HCEC 1CT (cell line): ENCODE measurements at regions not wholly inside any gene's neighbourhood (a gene's known extent, or its start where the extent isn't known, plus 50 kb on each side); places are given as distances from the start of the nearest gene placed in this dataset.

Experiments used
- DNase-seq: peaks from one replicate; pipeline ENCODE4 v3.0.0-alpha.2; 2017

DNA sequence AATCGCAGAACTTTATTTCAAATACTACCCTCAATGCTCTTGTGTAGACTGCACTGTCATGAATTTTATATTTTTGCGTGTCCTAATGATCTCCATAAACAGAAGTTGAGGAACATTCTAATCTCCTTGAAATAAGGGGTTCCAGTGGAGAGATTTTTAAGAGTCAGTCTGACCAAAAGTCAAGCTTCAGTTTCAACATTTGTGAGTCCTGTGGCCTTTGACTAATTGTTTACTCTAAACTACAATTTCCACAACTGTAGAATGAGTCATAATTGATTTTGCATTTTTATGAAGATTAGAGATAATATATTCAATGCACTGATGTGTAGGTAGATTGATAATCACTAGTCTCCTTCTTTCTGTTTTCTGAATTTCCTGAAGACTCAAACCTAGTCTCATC, 720.3 kb upstream of the ID2 start:
- DNase-seq = no peak

DNA sequence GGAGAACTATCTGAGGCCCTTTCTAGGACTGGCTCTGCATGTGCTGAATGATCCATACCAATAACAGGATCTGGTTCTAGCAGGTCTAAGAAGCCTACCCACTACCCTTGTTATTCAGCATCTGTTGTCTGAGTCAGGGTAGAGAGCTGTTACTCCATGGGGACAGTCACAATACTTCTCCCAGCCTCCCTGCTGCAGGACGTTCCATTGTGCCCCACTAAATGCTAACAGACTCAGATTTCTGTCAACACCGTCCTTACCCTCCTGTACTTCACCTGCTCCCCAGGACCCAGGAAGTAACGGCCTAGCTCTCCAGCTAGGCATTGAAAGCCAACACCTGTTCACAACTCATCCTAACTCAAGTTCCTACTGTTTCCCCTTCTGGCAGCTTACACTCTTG, 719.7 kb upstream of the ID2 start:
- no peak for DNase-seq

DNA sequence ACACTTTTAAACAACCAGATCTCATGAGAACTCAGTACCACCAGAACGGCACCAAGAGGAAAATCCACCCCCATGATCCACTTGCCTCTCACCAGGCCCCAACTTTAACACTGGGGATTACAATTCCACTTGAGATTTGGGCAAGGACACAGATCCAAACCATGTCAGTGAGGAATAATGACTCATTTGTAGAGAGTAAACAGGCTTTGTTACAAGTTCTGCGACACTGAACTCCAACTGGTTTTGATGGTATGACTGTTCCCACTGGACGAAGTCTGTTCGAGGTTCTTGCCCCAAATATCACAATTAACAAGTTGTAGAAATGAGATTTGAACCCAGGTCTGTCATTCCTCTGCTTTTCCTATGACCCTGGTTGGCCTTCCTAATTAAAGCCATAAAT, 718.1 kb upstream of the ID2 start:
- DNase-seq = no peak

DNA sequence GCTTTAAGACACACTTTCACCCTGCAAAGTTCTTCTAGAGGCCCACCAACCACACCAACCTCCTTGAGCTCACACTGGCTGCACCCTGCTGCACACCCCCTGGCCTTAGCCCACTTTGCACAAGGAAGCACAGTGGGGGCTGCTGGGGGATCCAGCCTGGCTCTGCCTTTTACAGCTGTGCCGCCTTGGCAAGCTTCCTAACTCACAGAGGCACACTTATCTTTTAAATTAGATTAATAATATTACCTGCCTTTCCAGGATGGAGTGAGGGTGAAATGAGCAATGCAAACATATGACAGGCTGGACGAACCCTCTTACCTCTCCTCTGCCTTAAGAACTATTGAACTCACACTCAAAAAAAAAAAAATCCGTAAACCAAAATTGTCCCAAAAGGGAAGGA, 715.8 kb upstream of the ID2 start:
- DNase-seq = no peak

DNA sequence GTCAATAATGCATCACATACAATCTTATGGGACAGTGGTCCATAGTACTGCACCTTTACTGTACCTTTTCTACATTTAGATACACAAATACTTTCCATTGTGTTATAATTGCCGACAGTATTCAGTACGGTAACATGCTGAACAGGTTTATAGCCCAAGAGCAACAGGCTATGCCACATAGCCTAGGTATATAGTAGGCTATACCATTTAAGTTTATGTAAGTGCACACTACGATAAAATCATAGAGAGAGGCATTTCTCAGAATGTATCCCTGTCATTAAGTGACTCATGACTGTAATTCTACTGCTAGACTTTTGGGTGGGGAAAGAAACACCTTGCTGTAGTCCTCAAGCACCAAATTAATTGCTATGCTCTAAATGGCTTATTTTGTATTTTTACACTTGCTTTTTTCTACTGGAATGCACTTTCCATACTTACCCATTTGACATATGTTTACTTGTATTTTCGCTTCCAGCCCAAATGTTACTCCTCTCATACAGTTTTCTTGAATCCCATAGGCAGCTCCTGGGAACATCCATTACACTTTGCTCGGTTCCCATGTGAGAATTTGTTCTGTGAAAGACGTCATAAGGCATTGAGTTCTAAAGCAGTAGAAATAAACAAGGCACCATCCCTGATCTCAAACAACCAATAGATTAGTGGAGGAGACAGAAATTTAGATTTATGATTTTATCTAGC, 714.0 kb upstream of the ID2 start:
- no peak for DNase-seq

DNA sequence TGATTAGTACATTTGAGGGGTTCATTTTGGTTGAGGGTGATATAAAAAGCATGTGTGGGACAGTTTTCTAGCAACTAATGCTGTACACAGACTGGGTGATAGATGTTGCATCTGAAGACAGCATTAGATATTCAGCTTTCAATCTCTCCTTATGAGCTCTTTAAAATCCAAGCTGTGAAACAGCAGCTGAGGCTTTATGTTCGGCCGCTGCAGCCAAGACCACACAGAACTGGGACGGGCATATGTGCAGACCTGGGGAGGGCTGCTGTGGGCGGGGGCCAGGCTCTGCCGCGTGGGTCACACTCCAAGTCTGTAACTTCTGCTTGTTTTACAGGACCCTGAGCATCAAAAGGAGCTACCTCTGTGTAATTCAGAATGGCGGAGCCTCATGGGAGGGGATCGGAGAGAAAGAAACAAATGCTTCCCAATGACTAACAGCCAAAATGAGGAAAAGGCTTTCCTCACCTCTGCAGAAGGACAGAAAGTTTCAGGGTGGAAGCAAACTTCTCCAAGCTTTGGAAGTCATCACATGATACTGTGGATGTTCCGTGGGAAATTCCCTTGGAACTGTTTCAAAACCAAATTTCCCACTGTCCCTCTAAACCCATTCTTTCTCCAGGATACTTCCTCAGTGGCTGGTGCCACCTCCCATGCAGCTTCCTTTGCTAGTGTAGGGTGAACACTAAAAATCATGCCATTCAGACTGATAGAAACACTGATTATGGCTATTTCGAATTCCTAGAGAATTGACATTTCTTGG, 711.9 kb upstream of the ID2 start:
- DNase-seq = no peak

DNA sequence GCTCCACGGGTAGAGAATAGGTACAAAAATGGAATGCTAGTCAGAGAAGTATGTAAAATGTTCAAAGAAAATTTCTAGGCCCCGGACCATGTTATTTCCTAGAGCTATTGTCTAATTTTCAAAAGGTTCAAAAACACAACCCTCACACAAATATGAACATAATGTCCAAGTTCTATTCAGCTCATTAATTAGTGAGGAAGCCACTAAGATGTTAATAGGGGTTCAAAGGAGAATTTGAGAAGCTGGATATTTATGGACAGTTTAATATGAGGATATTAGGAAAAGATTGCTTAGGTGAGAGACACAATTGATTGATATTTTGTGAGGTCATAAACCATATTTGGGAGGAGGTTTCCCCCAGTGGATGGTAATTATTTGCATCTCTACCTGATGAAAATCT, 710.6 kb upstream of the ID2 start:
- no peak for DNase-seq

DNA sequence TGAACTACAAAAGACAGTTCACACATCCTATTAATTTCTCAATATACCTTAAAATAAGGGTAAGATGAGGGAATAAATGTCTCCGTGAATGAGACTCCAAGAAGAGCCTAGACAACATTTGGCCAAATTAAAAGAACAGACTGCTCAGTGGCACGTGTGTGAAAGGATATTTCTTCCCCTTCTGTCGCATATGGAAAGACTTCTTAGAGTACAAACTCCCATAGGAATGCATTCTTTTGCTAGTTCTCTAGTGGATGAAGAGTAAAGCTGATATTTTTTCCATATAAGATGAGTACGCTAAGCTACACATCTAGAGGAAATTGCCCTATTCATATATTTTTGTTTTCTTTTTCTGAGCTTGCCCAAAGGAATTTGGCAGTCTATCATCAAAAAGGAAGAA, 710.0 kb upstream of the ID2 start:
- no peak for DNase-seq

DNA sequence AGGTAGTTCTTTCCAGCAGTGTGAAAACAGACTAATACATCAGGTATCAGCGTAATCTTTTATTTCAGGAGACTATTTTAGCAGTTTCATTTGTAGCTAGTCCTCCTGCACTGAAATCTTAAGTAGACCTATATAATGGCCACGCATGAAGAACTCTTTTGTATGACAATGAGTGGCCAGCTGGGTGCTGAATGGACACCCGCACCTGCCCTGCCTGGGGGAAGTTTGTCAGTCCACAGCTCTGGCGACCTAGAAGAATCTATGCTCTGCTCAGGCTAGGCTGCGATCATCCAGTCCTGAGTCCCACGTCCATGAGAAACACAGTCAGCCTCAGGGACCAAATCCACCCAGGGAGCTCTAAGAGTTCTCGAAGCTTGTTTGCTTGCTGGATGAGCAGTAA, 709.2 kb upstream of the ID2 start:
- no peak for DNase-seq

DNA sequence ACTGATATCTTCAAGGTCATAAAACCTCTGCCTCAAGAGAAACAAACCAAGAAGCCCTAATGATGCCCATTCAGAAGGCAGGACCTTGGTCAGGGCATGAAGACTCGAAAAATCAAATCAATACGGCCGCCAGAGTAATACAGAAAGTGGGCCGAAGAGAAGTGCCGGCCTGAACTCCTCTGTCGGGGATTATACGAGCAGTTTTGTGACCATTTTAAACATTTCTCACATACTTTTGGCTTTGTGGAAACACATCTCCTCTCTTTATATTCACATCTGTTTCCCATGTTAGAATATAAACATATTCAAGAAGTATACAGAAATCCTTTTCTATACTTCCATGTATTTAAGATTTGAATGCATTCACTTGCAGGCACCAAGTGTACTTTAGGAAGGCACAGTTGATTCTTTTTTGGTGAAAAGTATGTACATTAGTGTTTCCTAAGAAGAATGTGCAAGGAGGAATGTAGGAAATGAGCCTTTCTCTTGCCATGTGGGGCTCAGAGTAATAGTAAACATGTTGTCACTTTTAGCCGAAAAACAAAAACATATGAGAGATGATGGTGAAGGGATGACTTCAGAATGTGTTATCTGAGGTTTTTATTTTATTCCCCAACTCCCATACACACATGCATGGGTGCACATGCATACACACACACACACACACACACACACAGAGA, 707.9 kb upstream of the ID2 start:
- no peak for DNase-seq

DNA sequence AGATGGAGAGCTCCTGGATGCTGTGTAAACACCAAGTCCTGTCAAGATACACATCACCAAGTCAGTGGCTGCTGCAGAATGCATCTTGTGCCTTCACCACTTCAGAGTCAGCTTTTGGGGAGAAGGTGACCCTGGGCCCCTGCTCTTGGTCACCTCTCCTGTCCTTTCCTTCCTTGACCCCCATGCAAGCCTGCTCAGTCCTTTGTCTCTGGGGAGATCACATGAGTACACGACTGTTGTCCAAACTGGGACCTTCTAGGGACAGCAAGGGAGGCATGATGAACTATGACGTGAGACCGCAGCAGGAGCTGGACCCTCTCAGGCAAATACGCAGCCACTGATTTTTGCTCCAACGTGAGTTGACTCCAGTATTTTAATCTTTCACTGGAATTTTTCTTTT, 706.9 kb upstream of the ID2 start:
- no peak for DNase-seq

DNA sequence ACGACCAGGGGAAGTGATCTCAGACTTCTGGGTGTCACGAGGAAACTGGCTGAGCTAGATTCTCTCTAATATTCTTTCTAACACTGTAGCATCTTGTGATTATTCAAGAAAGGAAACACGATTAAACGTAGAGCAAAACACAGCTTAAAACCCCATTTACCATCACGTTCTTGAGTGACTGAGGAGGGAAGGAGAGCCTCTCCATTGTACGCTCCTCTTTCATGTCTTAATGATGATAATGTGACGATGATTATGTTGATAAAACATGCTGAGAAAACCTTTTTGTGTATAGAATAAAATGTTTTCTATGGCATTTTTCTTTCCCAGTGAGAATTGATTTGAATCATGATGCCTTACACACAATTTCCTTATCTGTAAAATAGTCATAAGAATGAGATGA, 705.6 kb upstream of the ID2 start:
- no peak for DNase-seq

DNA sequence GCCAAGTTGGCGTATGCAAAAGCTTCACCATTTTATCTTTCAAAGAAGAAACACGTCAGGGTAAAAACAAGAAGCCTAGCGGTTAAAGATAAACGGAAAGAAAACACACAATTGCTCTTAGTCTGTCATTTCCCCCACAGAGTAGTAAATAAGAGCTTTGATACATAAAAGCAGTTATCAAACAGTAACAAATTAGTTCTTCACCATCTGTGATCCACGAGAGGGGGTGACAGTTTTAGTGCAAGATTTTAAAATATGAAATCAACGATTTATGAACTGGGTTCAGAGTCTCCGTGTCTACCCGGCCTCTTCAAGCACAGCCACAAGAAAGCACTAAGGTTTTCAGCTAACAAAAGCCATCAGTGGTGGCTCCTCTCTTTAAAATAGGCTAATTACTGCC, 703.9 kb upstream of the ID2 start:
- DNase-seq = no peak

DNA sequence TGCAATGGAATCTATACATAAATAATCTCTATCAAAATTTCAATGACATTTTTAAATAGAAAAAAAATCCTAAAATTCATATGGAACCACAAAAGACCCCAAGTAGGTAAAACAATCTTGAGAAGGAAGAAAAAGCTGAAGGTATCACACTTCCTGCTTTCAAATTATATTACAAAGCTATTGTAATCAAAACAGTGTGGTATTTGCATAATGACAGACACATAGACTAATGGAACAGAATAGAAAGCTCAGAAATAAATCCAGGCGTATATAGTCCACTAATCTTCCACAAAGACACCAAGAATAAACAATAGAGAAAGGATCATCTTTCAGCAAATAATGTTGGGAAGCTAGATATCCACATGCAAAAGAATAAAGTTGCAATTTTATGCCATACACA, 699.8 kb upstream of the ID2 start:
- DNase-seq = no peak

DNA sequence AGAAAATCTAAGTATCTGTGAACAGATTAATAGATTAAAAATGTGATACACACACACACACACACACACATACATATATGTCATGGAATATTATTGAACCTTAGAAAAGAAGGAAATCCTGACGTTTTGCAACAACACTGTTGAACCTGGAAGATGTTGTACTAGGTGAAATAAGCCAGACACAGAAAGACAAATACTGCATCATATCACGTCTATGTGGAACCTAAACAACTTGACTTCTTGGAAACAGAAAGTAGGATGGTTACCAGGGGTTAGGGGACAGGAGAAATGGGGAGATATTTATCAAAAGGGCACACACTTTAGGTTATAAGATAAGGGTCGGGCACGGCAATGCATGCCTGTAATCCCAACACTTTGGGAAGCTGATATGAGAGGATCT, 698.4 kb upstream of the ID2 start:
- no peak for DNase-seq

DNA sequence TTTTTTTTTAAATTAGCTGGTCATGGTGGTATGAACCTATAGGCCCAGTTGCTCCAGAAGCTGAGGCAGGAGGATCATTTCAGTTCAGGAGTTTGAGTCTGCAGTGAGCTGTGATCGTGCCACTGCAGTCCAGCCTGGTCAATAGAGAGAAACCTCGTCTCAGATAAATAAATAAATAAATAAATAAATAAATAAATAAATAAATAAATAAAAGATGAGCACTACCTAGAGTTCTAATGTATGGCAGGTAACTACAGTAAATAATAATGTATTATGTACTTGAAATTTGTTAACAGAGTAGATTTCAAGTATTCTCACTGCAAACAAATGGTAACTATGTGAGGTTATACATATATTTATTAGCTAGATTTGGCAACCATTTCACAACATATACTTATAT, 697.9 kb upstream of the ID2 start:
- DNase-seq = no peak

DNA sequence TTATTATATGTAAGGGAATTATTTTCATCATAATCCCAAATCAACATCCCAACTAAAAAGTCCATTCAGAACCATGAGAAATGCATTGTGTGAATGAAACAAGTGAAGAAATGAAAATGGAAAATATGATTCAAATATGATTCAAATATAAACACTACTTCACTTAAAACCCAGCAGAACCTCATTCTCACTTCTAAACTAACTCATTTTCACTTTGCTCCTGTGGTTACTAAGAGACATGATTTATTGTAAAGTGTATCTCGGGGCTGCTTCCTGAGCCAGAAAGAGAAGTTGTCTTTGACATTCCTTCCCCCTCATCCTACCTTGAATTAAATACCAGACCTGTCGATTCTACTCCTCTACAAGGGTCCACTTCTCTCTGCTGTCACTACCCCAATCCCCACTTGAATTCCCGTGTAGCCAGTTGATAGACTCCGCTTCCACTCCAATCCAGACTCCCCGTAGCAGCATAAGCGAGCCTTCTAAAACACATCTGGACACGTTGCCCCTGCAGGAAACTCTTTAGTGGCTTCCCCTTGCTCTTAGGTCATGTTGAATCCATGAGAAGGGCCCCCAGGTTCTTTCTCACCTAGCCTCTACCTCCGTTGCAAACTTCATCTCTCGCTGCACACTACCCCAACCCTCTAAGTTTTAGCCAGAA, 697.0 kb upstream of the ID2 start:
- DNase-seq = no peak

DNA sequence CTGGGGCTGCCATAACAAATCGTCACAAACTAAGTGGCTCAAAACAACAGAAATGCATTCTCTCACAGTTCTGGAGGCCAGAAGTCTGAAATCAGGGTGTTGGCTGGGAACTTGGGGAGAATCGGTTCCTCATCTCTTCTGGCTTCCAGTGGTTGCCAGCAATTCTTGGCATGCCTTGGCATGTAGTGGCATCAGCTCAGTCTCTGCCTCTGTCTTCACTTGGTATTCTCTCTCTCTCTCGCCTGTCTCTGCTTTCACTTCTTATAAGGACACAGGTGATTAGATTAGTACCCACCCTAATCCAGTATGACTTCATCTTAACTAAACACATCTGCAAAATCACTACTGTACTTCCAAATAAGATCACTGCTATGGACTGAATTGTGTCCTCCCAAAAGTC, 695.4 kb upstream of the ID2 start:
- no peak for DNase-seq

DNA sequence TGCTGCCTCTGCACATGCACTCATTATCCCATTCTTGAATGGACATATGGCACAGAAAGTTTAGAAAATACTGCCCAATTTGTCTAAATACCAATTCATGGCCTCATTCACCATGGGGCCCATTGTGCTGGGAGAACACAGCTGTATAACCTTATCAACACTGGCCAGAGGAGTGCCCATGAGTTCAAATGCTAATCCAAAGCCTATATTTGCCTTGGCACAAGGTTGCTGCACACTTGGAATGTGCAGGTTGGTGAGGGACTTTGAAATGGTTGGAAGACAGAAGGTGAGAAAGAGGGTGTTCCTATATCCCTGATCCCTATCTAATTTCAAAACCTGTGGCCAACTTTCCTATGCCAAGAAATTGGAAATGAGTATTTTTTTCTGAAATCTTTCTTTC, 693.9 kb upstream of the ID2 start:
- no peak for DNase-seq

DNA sequence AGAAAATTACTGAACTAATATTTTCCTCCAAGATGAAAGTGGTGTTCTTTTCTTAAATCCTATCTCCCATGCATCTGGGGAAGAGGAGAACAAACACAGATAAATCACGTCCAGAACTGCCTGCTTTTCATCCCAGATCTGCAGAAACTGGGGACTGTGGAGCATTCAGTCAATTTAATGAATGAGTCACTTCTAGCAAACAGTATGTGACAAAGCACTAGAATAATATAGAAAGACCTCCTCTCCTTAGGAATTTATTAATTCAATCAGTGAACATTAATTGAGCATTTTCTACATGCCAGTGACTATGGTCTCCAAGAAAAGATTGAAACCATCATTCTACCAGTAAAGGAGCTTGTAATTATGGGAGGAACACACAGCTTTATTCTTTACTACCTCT, 693.4 kb upstream of the ID2 start:
- no peak for DNase-seq

DNA sequence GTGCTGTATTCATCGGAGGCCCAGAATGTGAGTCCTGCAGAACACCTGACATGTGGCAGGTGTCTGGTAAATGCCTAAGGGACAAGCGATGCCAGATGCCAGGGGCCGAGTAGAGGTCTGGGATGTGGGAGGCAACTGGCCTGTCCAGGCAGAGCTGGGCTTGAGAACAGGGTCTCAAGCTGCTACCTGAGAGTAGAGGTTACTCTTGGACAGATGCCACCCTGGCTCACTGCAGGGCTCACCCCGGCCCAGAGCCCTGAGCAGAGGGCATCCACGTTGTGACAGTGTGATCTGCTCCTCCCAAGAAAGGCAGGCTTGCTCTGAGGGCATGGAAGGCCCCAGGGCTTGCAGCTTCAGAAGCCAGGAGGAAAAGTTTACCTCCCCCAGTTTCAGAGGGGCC, 692.0 kb upstream of the ID2 start:
- no peak for DNase-seq

DNA sequence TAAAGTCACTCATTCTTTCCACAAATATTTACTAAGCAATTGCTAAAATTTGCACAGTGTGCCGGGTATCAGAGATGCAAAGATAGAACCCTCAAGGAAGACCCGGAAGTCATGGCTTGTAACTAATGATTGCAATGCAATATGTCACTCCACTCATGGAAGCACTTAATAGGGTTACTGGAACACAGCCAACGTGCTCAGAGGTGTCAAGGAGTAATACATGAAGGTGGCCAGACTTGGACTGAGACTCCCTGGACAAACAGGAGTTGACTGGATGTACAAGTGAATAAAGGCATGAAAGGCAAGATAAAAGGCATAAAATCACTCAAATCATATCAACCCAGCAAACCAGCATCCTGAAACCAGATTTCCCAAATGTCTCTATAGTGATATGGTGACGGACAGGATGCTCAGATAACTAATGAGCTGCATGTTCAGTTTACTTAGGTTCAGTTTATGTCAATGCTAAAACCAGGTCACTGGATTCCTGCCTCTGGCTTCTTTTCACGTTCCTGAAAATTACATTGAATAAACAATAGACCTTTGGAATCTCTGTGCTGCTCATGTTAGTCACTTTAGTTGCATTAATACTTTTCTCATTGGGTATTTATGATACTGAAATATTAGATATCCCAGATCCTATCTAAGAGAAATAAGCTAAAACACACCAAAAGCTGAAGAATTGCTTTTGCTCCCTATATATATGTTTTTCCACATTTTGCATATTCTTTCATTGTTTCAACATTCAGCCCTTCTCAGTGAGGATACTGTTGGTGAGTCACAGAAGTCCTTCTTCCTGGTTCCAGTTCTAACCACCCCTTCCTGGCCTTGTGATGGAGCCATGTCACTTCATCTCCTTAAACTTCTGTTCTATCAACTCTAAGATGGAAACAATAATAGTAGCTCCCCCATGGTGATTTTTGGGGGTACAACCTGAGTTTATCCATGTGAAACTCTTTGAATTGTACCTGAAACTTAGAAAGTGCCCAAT, 688.9 kb upstream of the ID2 start:
- DNase-seq = no peak
